Endothelial cell of umbilical vein (primary cell): ENCODE measurements at regions not wholly inside any gene's neighbourhood (a gene's known extent, or its start where the extent isn't known, plus 50 kb on each side); places are given as distances from the start of the nearest gene placed in this dataset.

Source experiments
- BruUV-seq: library from RNA; stranded (reverse); fragments of 400-500 nt; replicated peaks from 2 replicates; lab custom pipeline; 2021; lab: Mats Ljungman, UMichigan
- CTCF ChIA-PET: fragments of 300-600, 350-600 bp; sonication (Branson Sonifier 250); formaldehyde crosslinking; loops from one replicate; lab custom pipeline; 2021; ENCODE audit warnings: antibody characterized with exemption, inconsistent platforms; lab: Charles Lee
- POLR2A ChIA-PET: fragments of 300-600, 350-600 bp; sonication (Branson Sonifier 250); formaldehyde crosslinking; loops from one replicate; lab custom pipeline; 2021; ENCODE audit warnings: antibody characterized with exemption, inconsistent platforms; lab: Charles Lee
- DNase-seq: peaks from one replicate; pipeline ENCODE4 v3.0.0-alpha.2; 2011; ENCODE audit warnings: low read depth, low spot score
- FAIRE-seq: peaks from 2 replicates; lab custom pipeline; 2011; peaks lifted over from hg19 to GRCh38; lab: Jason Lieb, UNC
- H2AFZ ChIP-seq: 2 replicates; pipeline ENCODE4 v1.6.0; 2012; ENCODE audit warnings: low read depth, low read length, control low read depth, inconsistent platforms
- H3K27ac ChIP-seq: 2 replicates; pipeline ENCODE4 v1.5.1; 2011; ENCODE audit warnings: low read depth, mild to moderate bottlenecking, control low read depth, low read length, moderate library complexity; ENCODE audit not compliant: insufficient read depth
- H3K27me3 ChIP-seq, 2 experiments: 2 replicates each; pipeline versions ENCODE4 v1.6.0 to v1.6.1; 2011; ENCODE audit warnings: low read length in 2 of 2, mixed read lengths in 1 of 2; ENCODE audit not compliant: control insufficient read depth in 2 of 2, insufficient read depth in 2 of 2
- H3K36me3 ChIP-seq, 2 experiments: 2 replicates in 1 of 2; 3 replicates in 1 of 2; pipeline ENCODE4 v1.5.1; 2011; ENCODE audit warnings: low read length in 2 of 2, mild to moderate bottlenecking in 1 of 2, moderate library complexity in 1 of 2; ENCODE audit not compliant: control insufficient read depth in 2 of 2, insufficient read depth in 2 of 2; ENCODE audit errors: extremely low read depth in 1 of 2
- H3K4me1 ChIP-seq: 3 replicates; pipeline ENCODE4 v1.5.1; 2011; ENCODE audit warnings: mild to moderate bottlenecking, low read length; ENCODE audit not compliant: control insufficient read depth, insufficient read depth; ENCODE audit errors: extremely low read depth
- H3K4me2 ChIP-seq: 2 replicates; pipeline ENCODE4 v1.6.1; 2011; ENCODE audit warnings: low read length, control low read depth, mixed read lengths; ENCODE audit not compliant: insufficient read depth
- H3K4me3 ChIP-seq, 3 experiments: fragments of 200-600 bp in 1 of 3; sonication (generic), shearing (Covaris generic) in 1 of 3; replicated peaks in 1 of 3; 2 replicates each; pipeline ENCODE4 v1.5.1; 2011 to 2016; ENCODE audit warnings: control low read depth in 3 of 3, low read length in 3 of 3, mild to moderate bottlenecking in 2 of 3, inconsistent platforms in 1 of 3, low read depth in 1 of 3, moderate library complexity in 1 of 3; ENCODE audit not compliant: insufficient read depth in 1 of 3
- H3K79me2 ChIP-seq: 2 replicates; pipeline ENCODE4 v1.6.0; 2012; ENCODE audit warnings: low read length, inconsistent platforms; ENCODE audit not compliant: control insufficient read depth, insufficient read depth
- H3K9ac ChIP-seq: replicated peaks from 2 replicates; pipeline ENCODE3; 2011; ENCODE audit warnings: low read length, control low read depth; ENCODE audit not compliant: insufficient read depth; ENCODE audit errors: extremely low read depth
- H3K9me1 ChIP-seq: replicated peaks from 3 replicates; pipeline ENCODE4 v1.6.0; 2011; ENCODE audit warnings: mild to moderate bottlenecking, low read length; ENCODE audit not compliant: control insufficient read depth, insufficient read depth; ENCODE audit errors: extremely low read depth
- H3K9me3 ChIP-seq: replicated peaks from 2 replicates; pipeline ENCODE4 v1.5.1; 2012; ENCODE audit warnings: low read length, inconsistent platforms; ENCODE audit not compliant: control insufficient read depth, insufficient read depth
- H4K20me1 ChIP-seq: replicated peaks from 2 replicates; pipeline ENCODE3; 2011; ENCODE audit warnings: mild to moderate bottlenecking, low read length; ENCODE audit not compliant: control insufficient read depth, insufficient read depth; ENCODE audit errors: extremely low read depth
- CTCF ChIP-seq, 2 donors: IDR thresholded peaks; 1 replicate in 1 of 2; 2 replicates in 1 of 2; pipeline ENCODE4 v1.5.1; 2011; ENCODE audit warnings: low read length in 2 of 2, mild to moderate bottlenecking in 2 of 2, moderate library complexity in 2 of 2, control low read depth in 1 of 2, inconsistent platforms in 1 of 2, low read depth in 1 of 2; ENCODE audit not compliant: insufficient read depth in 1 of 2; ENCODE audit errors: extremely low read depth in 1 of 2
- EZH2 ChIP-seq: IDR thresholded peaks from 2 replicates; pipeline ENCODE4 v1.6.1; 2012; ENCODE audit warnings: borderline replicate concordance, low read depth, mild to moderate bottlenecking, moderate library complexity, low read length, inconsistent platforms; ENCODE audit not compliant: severe bottlenecking
- FOS ChIP-seq: IDR thresholded peaks from 2 replicates; pipeline ENCODE4 v1.6.1; 2011; ENCODE audit warnings: mild to moderate bottlenecking, low read length, moderate library complexity, borderline replicate concordance; ENCODE audit not compliant: insufficient read depth
- GATA2 ChIP-seq: IDR thresholded peaks from 2 replicates; pipeline ENCODE4 v1.7.0; 2011; ENCODE audit warnings: low read depth, mild to moderate bottlenecking, moderate library complexity, mixed read lengths, low read length; ENCODE audit not compliant: insufficient read length, insufficient read depth
- JUN ChIP-seq: IDR thresholded peaks from 2 replicates; pipeline ENCODE4 v1.6.1; 2011; ENCODE audit warnings: borderline replicate concordance, low read depth; ENCODE audit not compliant: insufficient read length, insufficient read depth
- MYC ChIP-seq: IDR thresholded peaks from one replicate; pipeline ENCODE4 v1.6.1; 2011; ENCODE audit warnings: mild to moderate bottlenecking, low read depth, low read length
- POLR2A ChIP-seq: IDR thresholded peaks from 2 replicates; pipeline ENCODE4 v1.6.1; 2012; ENCODE audit warnings: low read depth, mild to moderate bottlenecking, control low read depth, low read length
- POLR2AphosphoS5 ChIP-seq: IDR thresholded peaks from 2 replicates; pipeline ENCODE4 v1.6.1; 2012; ENCODE audit warnings: low read depth, mild to moderate bottlenecking, control low read depth, low read length, moderate library complexity; ENCODE audit not compliant: insufficient read depth
- dilution Hi-C: fragments of 300-500 bp; cut with MboI; formaldehyde crosslinking; loops from one replicate; pipeline ENCODE4 v1.15.0; 2019; ENCODE audit warnings: low sequenced_read_pairs; ENCODE audit not compliant: extremely low pct_ligation_motif_present
- intact Hi-C: fragments of 100-400 bp; cut with micrococcal nuclease; formaldehyde crosslinking; loops from one replicate; pipeline ENCODE4 v1.10.0; 2022
- TF ChIP-seq, protein P1 (sequence below): IDR thresholded peaks from 2 replicates; pipeline ENCODE4 v1.6.1; 2011; ENCODE audit not compliant: insufficient read depth, insufficient read length

- no TSS peak for BruUV-seq
- H3K4me2 ChIP-seq, result no peak overlapping the region
- FAIRE-seq, result no peak
- H3K4me1 ChIP-seq, result no peaks in the 10 kb centered on the region
- no peaks in the 10 kb centered on the region for H4K20me1 ChIP-seq
- H3K27me3 ChIP-seq, result no peaks in the 10 kb centered on the region
- ChIA-PET POLR2A (no interaction called here), CTCF (no interaction called here)
- intact Hi-C loops, result no loop called here
- H3K4me3 ChIP-seq, result no peak overlapping the region
- DNase-seq, result no peak
- TF ChIP-seq EZH2, result no peak
- no peak for TF ChIP-seq MYC
- TF ChIP-seq POLR2A, result no peak
- no peak for TF ChIP-seq CTCF (IDR thresholded peaks at IDR 0.05; ENCODE audit: extremely low read depth in 1 of 2, insufficient read depth in 1 of 2, low read depth in 1 of 2, low read length in 2 of 2)
- no peak for TF ChIP-seq FOS
- TF ChIP-seq, protein P1, sequence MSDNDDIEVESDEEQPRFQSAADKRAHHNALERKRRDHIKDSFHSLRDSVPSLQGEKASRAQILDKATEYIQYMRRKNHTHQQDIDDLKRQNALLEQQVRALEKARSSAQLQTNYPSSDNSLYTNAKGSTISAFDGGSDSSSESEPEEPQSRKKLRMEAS, result no peak
- no peak for TF ChIP-seq POLR2AphosphoS5
- TF ChIP-seq GATA2, result no peak
- no peak for TF ChIP-seq JUN
- H2AFZ ChIP-seq, result no peak overlapping the region
- H3K79me2 ChIP-seq, result no peaks in the 10 kb centered on the region
- no peaks in the 10 kb centered on the region for H3K9me1 ChIP-seq
- no peak overlapping the region for H3K27ac ChIP-seq
- no peaks in the 10 kb centered on the region for H3K9me3 ChIP-seq
- dilution Hi-C loops, result no loop called here
- H3K9ac ChIP-seq, result no peak overlapping the region
- H3K36me3 ChIP-seq, result no peaks in the 10 kb centered on the region
These were observed 105.5 kb upstream of the PRLR start for GRCh38 chr5:35335752-35336151.
